Adrenal gland (tissue), 9 donors: ENCODE measurements at regions not wholly inside any gene's neighbourhood (a gene's known extent, or its start where the extent isn't known, plus 50 kb on each side); places are given as distances from the start of the nearest gene placed in this dataset.

ENCODE experiments used
- DNase-seq, 7 donors: peaks; one replicate each; pipeline ENCODE4 v3.0.0-alpha.2; 2019 to 2020
- H3K27ac ChIP-seq, 5 donors: fragments of 200-600 bp; sonication (generic) in 4 of 5; 1 replicate in 3 of 5; 2 replicates in 2 of 5; pipeline versions ENCODE4 v1.5.1 to v1.8.0; 2016 to 2020; ENCODE audit warnings: mild to moderate bottlenecking in 1 of 5
- H3K27me3 ChIP-seq: fragments of 200-600 bp; 2 replicates; pipeline ENCODE4 v1.8.0; 2021
- H3K36me3 ChIP-seq, 2 donors: fragments of 200-600 bp; replicated peaks in 1 of 2; 1 replicate in 1 of 2; 2 replicates in 1 of 2; pipeline versions ENCODE4 v1.5.1 to v1.8.0; 2018 to 2022
- H3K4me1 ChIP-seq, 2 donors: fragments of 200-600 bp; replicated peaks in 1 of 2; 1 replicate in 1 of 2; 2 replicates in 1 of 2; pipeline versions ENCODE4 v1.5.1 to v1.8.0; 2018 to 2021
- H3K4me3 ChIP-seq, 4 donors: fragments of 200-600 bp; sonication (generic) in 3 of 4; one replicate each; pipeline ENCODE4 v1.5.1; 2016 to 2018
- H3K9me3 ChIP-seq, 3 donors: fragments of 200-600 bp; sonication (generic) in 1 of 3; replicated peaks in 1 of 3; 1 replicate in 2 of 3; 2 replicates in 1 of 3; pipeline versions ENCODE4 v1.5.1 to v1.8.0; 2016 to 2021
- POLR2A ChIP-seq, 2 donors: fragments of 450-650 bp; IDR thresholded peaks; one replicate each; pipeline ENCODE4 v1.6.1; 2017; ENCODE audit warnings: antibody characterized with exemption in 2 of 2, mild to moderate bottlenecking in 2 of 2, moderate library complexity in 1 of 2
- WGBS, 4 donors: extraction: QIAGEN DNeasy Blood & Tissue Kit in 2 of 4; methylation state at CpG; one replicate each; pipeline versions ENCODE4 v1.1.5 to v1.1.7; 2013 to 2017; 5-methylcytosine and 5-hydroxymethylcytosine counted together
- intact Hi-C, 2 donors: fragments of 100-400 bp; cut with DNase I; formaldehyde crosslinking; loops; one replicate each; pipeline versions ENCODE4 v1.14.1 to v1.15.0; 2022 to 2023
- TF ChIP-seq, protein P1 (sequence below), 6 experiments: fragments of 450-650 bp in 4 of 6; fragments of 200-600 bp in 2 of 6; sonication (generic) in 1 of 6; IDR thresholded peaks; 1 replicate in 5 of 6; 2 replicates in 1 of 6; pipeline versions ENCODE4 v1.5.1 to v1.8.0; 2016 to 2021; ENCODE audit warnings: antibody characterized with exemption in 6 of 6, mild to moderate bottlenecking in 2 of 6, moderate library complexity in 1 of 6
- donor health status: healthy with polysubstance abuse.
- donor health status: Bipolar disorder and iron deficiency.
- donor health status: DM: yes; HTN: yes; CAD: no.
- donor health status: DM: no; HTN: no; CAD: no.
- donor health status: DM: no; HTN: no; CAD: no.

DNA sequence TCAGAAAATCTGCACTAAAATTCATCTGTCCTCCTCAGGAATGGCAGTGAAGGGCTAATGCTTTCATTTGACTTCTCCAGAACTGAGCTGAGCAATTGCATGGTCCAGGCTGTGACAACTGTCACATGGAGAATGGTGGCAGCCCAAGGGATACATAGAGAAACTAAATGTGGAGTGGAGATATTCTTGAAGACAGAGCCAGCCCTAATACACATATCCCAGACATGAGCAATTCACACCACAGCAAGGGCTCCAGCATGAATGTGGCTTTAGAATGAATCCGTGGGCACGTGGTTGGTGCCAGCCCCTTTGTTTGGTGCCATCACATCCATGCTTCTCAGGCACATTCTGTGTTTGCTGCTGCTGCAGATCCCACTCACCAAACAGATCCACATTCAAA, 121.6 kb upstream of the MXRA5 start:
- Histone ChIP-seq H3K4me3 (no peak overlapping the region), H3K27ac (no peak overlapping the region), H3K27me3 (no peaks in the 10 kb centered on the region), H3K4me1 (no peaks in the 10 kb centered on the region), H3K9me3 (no peaks in the 10 kb centered on the region), H3K36me3 (no peaks in the 10 kb centered on the region)
- DNase-seq, result no peak
- intact Hi-C loops, result no loop called here
- 94 to 100% (median 98%) methylated on average over 2 of the region's 2 CpGs for WGBS, 4 donors
- TF ChIP-seq, protein P1, sequence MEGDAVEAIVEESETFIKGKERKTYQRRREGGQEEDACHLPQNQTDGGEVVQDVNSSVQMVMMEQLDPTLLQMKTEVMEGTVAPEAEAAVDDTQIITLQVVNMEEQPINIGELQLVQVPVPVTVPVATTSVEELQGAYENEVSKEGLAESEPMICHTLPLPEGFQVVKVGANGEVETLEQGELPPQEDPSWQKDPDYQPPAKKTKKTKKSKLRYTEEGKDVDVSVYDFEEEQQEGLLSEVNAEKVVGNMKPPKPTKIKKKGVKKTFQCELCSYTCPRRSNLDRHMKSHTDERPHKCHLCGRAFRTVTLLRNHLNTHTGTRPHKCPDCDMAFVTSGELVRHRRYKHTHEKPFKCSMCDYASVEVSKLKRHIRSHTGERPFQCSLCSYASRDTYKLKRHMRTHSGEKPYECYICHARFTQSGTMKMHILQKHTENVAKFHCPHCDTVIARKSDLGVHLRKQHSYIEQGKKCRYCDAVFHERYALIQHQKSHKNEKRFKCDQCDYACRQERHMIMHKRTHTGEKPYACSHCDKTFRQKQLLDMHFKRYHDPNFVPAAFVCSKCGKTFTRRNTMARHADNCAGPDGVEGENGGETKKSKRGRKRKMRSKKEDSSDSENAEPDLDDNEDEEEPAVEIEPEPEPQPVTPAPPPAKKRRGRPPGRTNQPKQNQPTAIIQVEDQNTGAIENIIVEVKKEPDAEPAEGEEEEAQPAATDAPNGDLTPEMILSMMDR (IDR thresholded peaks at IDR 0.05), result no peak
- no peak for TF ChIP-seq POLR2A (IDR thresholded peaks at IDR 0.05)

DNA sequence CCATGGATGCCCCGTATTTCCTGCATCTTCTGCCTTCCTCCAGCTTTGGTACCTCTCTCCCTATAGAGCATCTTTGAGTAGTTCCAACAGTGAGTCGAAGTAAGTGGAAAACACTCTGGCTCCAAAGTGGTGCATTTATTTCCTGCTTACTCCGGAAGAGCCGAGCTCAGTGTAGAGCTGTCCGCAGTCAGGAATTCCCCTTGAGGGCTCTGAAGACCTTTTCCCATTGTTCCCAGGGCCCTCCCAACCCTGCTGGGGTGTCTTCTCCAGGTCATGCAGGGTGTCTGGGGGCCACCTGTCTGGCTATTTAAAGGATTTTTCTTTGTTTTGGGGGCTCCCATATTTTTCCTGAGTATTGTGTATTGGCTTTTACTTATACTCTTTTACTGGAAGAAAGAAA, 118.6 kb upstream of the MXRA5 start:
- intact Hi-C loops, result no loop called here
- H3K27ac ChIP-seq, result no peak overlapping the region
- no peaks in the 10 kb centered on the region for H3K4me1 ChIP-seq
- no peak for DNase-seq
- no peaks in the 10 kb centered on the region for H3K27me3 ChIP-seq
- 72 to 93% (median 82%) methylated on average over 5 of the region's 5 CpGs for WGBS, 4 donors
- TF ChIP-seq, protein P1 (IDR thresholded peaks at IDR 0.05), result no peak
- TF ChIP-seq POLR2A (IDR thresholded peaks at IDR 0.05), result no peak
- H3K4me3 ChIP-seq, result no peak overlapping the region
- H3K36me3 ChIP-seq, result no peaks in the 10 kb centered on the region
- H3K9me3 ChIP-seq, result no peaks in the 10 kb centered on the region

DNA sequence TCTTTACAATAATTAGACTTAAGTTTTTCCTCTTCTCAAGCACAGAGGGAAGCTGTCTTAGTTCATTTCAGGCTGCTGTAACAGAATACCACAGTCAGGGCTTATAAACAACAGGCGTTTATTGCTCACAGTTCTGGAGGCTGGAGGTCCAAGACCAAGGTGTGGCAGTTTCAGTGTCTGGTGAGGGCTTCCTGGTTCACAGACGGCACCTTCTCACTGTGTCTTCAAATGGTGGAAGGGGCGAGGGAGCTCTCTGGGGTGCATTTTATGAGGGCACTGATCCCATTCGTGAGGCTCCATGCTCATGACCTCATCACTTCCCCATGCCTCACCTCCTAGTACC, 115.7 kb upstream of the MXRA5 start:
- 72 to 93% (median 79%) methylated on average over 4 of the region's 4 CpGs for WGBS, 4 donors
- no peak overlapping the region for H3K27ac ChIP-seq
- intact Hi-C loops, result no loop called here

DNA sequence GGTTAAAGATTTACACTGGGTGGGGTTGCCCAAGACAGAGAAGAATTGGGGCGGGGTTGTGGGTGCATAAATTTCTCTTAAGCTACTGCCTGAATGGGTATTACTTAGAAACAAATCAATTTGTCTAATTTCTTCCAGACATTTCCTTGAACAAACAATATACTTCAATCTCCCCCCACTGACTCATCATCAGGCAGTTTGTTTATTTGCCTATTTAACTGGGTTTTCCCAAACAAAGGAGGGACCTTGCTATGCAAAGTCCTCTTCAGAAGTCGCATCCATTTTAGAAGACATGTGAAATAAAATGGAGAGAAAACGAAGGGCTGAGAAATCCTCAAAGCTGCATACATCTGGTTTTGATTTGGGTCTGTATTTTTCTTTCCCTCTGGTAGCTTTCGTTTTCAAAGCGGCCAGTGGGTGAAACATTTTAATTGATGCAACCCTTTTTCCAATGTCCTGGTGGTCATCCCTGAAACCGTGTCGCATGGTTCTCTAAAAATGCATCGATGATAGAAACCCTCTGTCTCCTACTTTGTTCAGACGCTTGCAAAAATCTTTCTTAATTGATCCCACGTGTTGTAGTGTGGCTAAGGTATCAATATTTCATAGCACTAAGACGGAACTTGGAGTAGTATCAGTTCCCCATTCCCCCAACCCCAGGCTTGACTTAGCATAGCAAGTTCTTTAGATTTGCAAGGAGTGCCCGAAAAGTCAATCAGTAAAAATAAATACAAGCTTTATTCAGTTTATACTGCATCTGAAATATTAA, 115.1 kb upstream of the MXRA5 start:
- no peak for DNase-seq
- Histone ChIP-seq H3K27ac (no peak overlapping the region), H3K4me3 (no peak overlapping the region), H3K4me1 (no peaks in the 10 kb centered on the region), H3K9me3 (no peaks in the 10 kb centered on the region), H3K36me3 (no peaks in the 10 kb centered on the region), H3K27me3 (no peaks in the 10 kb centered on the region)
- intact Hi-C loops, result no loop called here
- WGBS, 4 donors, result 60 to 67% (median 65%) methylated on average over 11 to 12 of the region's 12 CpGs
- TF ChIP-seq, protein P1 (IDR thresholded peaks at IDR 0.05), result no peak
- no peak for TF ChIP-seq POLR2A (IDR thresholded peaks at IDR 0.05)

More for the DNA sequence above, 115.7 kb upstream of the MXRA5 start:
- no peak for DNase-seq
- H3K36me3 ChIP-seq, result no peaks in the 10 kb centered on the region
- TF ChIP-seq POLR2A (IDR thresholded peaks at IDR 0.05), result no peak
- TF ChIP-seq, protein P1 (IDR thresholded peaks at IDR 0.05), result no peak
- H3K4me1 ChIP-seq, result no peaks in the 10 kb centered on the region
- no peaks in the 10 kb centered on the region for H3K27me3 ChIP-seq
- no peaks in the 10 kb centered on the region for H3K9me3 ChIP-seq
- no peak overlapping the region for H3K4me3 ChIP-seq
